ENCODE measurements at regions not wholly inside any gene's neighbourhood (a gene's known extent, or its start where the extent isn't known, plus 50 kb on each side); places are given as distances from the start of the nearest gene placed in this dataset.

DNA sequence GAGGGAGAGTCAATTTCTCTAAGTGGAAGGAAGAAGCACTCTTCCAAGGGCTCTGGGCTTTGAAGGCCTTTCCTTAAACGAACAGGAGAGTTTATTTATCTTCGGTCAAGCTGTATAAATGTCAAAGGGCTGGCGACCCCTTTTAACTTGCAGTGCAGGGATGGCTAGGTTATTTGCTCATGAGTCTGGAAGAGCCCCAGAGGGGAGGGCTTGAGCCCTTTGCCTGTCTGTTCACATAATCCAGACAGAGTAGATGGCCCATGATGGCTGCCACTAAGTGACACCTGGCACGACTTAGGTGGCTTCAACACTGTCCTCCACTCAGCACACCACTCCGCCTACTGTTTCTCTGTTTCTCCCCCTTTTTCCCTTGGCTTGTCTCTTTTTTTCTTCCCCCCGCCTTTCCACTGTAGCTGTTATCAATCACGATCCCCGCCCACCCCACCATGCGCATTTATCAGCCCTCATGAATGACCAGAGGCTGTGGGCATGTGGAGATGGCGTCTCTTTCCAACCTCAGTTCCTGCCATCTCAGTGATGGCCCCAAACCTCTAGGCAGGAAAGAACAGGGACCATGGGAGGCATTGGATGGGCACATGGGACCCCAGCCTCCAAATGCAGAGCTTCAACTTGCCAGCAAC is 408.7 kb upstream of the TNRC6C start:
- no peak for DNase-seq (ENCODE audit: extremely low spot score)
- TF ChIP-seq, protein P1, sequence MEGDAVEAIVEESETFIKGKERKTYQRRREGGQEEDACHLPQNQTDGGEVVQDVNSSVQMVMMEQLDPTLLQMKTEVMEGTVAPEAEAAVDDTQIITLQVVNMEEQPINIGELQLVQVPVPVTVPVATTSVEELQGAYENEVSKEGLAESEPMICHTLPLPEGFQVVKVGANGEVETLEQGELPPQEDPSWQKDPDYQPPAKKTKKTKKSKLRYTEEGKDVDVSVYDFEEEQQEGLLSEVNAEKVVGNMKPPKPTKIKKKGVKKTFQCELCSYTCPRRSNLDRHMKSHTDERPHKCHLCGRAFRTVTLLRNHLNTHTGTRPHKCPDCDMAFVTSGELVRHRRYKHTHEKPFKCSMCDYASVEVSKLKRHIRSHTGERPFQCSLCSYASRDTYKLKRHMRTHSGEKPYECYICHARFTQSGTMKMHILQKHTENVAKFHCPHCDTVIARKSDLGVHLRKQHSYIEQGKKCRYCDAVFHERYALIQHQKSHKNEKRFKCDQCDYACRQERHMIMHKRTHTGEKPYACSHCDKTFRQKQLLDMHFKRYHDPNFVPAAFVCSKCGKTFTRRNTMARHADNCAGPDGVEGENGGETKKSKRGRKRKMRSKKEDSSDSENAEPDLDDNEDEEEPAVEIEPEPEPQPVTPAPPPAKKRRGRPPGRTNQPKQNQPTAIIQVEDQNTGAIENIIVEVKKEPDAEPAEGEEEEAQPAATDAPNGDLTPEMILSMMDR (IDR thresholded peaks at IDR 0.05; ENCODE audit: control extremely low read depth, extremely low read depth, low read depth, missing control alignments): no peak
- ChIA-PET POLR2A (no interaction called here), CTCF (no interaction called here)

DNA sequence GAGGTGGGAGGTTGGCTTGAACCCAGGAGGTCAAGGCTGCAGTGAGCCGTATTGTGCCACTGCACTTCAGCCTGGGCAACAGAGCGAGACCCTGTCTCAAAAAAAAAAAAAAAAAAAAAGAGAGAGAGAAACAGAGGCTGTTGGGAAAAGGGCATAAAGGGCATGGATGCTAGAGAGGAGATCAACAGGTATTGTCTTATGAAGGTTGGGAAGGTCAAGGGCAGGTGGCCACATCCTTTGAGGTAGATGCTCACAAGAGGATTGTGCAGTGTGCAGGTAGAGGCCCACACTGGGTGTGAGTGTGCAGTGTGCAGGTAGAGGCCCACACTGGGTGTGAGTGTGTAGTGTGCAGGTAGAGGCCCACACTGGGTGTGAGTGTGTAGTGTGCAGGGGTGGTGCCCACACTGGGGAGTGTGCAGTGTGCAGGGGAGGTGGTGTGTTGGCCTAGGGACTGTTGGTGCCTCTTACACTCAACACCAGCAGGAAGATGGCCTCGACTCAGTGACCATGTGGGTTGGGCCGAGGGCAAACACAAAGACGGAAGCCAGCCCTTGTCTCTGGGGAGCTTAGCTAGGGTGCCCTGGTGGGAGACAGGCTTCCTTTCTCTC is 404.9 kb upstream of the TNRC6C start:
- TF ChIP-seq, protein P1 (IDR thresholded peaks at IDR 0.05; ENCODE audit: control extremely low read depth, extremely low read depth, low read depth, missing control alignments): no peak
- POLR2A ChIA-PET: no interaction called here
- no peak for DNase-seq (ENCODE audit: extremely low spot score)
- CTCF ChIA-PET: no interaction called here

DNA sequence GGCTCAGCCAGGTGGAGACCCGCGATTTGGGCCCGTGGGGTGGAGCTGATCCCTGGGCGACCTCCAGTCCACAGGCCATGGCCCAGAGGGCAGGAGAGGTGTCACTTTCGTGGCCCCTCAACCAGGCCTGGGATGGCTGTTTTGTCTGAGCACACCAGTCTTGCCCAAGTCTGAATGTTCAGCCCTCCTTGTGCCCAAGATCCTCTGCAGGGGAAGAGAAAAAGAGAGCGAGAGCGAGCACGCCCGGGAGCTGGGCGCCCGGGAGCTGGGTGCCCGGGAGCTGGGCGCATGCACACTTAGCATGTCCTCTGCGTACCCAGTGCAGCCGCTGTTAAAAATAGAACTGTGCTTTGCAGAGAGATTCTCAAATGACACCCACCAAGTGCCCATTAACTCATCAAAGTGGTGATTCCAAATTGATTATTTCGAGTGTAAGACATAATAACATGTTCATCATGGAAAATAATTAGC is 403.3 kb upstream of the TNRC6C start:
- TF ChIP-seq, protein P1 (IDR thresholded peaks at IDR 0.05; ENCODE audit: control extremely low read depth, extremely low read depth, low read depth, missing control alignments): no peak
- CTCF ChIA-PET: interaction anchor here (1.2 kb wide), 1 partner anchor 125 kb away, joined by 3 read pairs; no protein-coding TSS in a partner anchor
- POLR2A ChIA-PET: no interaction called here
- DNase-seq (ENCODE audit: extremely low spot score): no peak

DNA sequence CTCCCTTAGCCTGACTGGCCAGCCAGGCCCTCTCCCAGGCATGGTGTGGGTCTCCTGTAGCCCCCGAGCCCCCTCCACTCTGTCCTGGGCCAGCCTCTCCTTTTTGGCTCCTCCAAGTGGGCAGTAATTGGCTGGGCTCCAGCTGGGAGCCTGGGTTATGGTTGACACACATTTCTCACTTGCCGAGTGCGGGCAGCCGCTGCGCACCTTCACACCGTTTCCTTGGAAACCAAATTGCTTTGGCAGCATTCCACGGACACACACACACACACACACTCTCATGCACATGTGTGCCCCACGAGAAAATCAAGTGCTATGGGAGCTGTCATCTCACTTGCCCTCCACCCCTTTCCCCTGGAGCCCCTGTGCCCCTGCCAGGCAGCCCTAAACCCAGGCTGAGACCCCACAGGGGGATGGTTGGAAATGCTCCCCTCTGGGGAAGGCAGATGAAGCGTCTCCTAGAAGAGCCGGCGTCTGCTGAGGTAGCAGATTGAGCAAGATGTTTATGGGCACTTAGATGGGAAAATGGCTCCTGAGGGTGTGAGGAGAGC is 402.7 kb upstream of the TNRC6C start:
- no peak for DNase-seq (ENCODE audit: extremely low spot score)
- TF ChIP-seq, protein P1 (IDR thresholded peaks at IDR 0.05; ENCODE audit: control extremely low read depth, extremely low read depth, low read depth, missing control alignments): no peak
- POLR2A ChIA-PET: no interaction called here
- CTCF ChIA-PET: interaction anchor here (1.1 to 1.2 kb wide), 2 partner anchors 11 to 126 kb away, joined by 3 read pairs; no protein-coding TSS in a partner anchor

DNA sequence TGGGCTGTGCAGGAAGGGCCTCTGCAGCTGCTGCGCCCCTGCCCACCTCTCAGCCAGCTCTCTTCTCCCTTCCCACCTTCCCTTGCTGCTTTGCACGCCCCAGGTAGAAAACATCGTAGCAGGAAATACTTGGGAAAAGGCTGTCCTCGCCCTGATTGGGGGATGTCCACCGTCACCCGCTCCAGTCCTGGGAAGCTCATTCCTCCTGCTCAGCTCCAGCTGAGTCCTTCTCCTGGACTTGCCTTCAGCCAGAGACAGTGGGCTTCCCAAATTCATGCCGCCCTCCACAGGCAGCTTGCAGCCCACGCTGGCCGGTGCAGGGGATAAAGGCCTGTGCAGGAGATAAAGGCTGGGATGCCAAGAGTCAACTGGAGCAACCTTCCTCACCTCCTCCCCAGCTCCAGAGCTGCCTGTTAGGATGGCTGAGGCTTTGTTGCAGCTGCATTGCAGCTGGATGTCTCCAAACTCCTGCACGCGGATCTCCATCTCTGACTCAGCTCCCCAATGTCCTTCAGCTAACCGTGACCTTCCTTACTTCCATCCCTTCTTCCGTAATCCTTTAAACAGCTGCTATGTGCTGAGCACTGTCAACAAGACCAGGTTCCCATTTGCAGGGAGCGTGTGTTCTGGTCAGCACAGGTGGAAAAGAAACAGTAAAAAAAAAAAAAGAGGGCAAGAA is 402.0 kb upstream of the TNRC6C start:
- ChIA-PET CTCF (interaction anchor here (1.1 kb wide), 1 partner anchor 11 kb away, joined by 3 read pairs; no protein-coding TSS in a partner anchor), POLR2A (no interaction called here)
- TF ChIP-seq, protein P1 (IDR thresholded peaks at IDR 0.05; ENCODE audit: control extremely low read depth, extremely low read depth, low read depth, missing control alignments): no peak
- no peak for DNase-seq (ENCODE audit: extremely low spot score)

DNA sequence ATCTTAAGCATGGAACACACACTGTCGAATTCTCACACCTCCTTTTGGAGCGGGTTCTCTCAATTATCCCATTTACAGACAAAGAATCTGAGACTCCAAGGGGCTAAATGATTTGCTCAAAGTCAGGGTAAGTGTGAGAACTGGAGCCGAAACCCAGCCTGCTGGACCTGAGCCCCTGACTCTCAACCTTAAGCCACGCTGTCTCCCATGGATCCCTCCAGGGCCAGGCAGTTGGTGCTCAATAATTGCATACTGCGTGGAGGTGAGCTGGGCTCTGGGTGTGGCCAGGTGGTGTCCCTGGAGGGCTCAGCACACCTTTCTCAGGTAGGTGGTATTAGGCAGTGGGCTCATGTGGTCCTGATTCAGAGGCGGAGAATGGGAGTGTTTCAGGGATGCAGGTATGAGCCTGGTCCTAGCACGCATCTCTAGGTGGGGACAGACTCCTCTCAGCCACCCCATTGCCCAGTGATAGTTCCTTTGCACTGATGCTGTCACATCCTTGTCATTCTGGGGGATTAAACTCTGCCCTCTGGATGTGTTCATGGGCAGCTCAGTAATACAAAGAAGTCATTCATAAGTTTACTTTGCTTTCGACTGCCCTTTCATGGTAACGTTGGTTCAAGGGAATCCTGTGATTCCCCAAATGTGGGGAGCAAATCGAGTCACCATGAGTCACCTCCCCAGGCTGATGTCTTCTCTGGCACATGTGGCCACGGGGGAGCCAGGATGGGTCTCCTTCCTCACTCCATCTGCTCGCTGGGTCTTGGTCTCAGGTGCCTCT is 399.5 kb upstream of the TNRC6C start:
- TF ChIP-seq, protein P1 (IDR thresholded peaks at IDR 0.05; ENCODE audit: control extremely low read depth, extremely low read depth, low read depth, missing control alignments): no peak
- ChIA-PET CTCF (no interaction called here), POLR2A (no interaction called here)
- no peak for DNase-seq (ENCODE audit: extremely low spot score)
